ENCODE measurements at regions not wholly inside any gene's neighbourhood (a gene's known extent, or its start where the extent isn't known, plus 50 kb on each side); places are given as distances from the start of the nearest gene placed in this dataset.

DNA sequence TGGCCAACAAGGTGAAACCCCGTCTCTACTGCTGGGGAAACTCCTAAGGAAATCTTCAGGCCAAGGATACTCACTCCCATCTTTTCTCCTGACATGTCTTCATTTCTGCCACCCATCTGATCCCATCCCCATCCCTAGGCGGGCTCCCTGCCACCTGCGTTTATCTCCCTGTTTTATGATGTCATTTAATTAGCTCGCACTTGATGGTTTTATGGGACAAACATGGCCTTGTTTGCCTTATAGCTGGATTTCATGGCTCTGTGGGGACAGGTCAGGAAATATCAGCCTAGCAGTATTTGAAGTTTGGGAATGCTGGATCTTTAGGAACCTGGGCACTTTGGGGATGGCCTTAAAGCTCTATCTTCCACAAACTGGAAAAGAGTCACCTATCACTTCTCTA, 88.5 kb upstream of the CISTR start:
- TF ChIP-seq, protein P1, sequence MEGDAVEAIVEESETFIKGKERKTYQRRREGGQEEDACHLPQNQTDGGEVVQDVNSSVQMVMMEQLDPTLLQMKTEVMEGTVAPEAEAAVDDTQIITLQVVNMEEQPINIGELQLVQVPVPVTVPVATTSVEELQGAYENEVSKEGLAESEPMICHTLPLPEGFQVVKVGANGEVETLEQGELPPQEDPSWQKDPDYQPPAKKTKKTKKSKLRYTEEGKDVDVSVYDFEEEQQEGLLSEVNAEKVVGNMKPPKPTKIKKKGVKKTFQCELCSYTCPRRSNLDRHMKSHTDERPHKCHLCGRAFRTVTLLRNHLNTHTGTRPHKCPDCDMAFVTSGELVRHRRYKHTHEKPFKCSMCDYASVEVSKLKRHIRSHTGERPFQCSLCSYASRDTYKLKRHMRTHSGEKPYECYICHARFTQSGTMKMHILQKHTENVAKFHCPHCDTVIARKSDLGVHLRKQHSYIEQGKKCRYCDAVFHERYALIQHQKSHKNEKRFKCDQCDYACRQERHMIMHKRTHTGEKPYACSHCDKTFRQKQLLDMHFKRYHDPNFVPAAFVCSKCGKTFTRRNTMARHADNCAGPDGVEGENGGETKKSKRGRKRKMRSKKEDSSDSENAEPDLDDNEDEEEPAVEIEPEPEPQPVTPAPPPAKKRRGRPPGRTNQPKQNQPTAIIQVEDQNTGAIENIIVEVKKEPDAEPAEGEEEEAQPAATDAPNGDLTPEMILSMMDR (IDR thresholded peaks at IDR 0.05), result no peak
- no peak for TF ChIP-seq POLR2A (IDR thresholded peaks at IDR 0.05; ENCODE audit: low read depth)
- no peak for TF ChIP-seq POLR2AphosphoS5 (IDR thresholded peaks at IDR 0.05)
- TF ChIP-seq EP300 (IDR thresholded peaks at IDR 0.05), result no peak

All from esophagus muscularis mucosa (tissue), 4 donors.